Fibroblast of skin of abdomen (primary cell): ENCODE measurements at regions not wholly inside any gene's neighbourhood (a gene's known extent, or its start where the extent isn't known, plus 50 kb on each side); places are given as distances from the start of the nearest gene placed in this dataset.
"Not testable (repeated sequence)": the region's sequence is repeated elsewhere in the genome, so short reads cannot be mapped to it uniquely, and the experiment has no call there.

Experiments used
- DNase-seq: peaks from one replicate; pipeline ENCODE4 v3.0.0-alpha.2; 2013

- not testable (repeated sequence) for DNase-seq
Observed at GRCh38 chr3:124646186-124646585, 84.1 kb upstream of the UMPS start.

- no peak for DNase-seq
Observed at GRCh38 chr3:124648551-124648950, 81.7 kb upstream of the UMPS start.

GRCh38 chr3:124650798-124651197 is 79.5 kb upstream of the UMPS start:
- no peak for DNase-seq

GRCh38 chr3:124651416-124651815 is 78.8 kb upstream of the UMPS start:
- not testable (repeated sequence) for DNase-seq

GRCh38 chr3:124652009-124652408 is 78.2 kb upstream of the UMPS start:
- no peak for DNase-seq

- DNase-seq, result no peak
Observed at GRCh38 chr3:124653071-124653796, 77.0 kb upstream of the UMPS start.

- no peak for DNase-seq
Observed at GRCh38 chr3:124653797-124654469, 76.3 kb upstream of the UMPS start.

GRCh38 chr3:124654470-124654845 is 75.8 kb upstream of the UMPS start:
- DNase-seq, result no peak

GRCh38 chr3:124656531-124656930 is 73.7 kb upstream of the UMPS start:
- DNase-seq, result no peak

- DNase-seq, result no peak
Observed at GRCh38 chr3:124657138-124657537, 73.1 kb upstream of the UMPS start.

- no peak for DNase-seq
Observed at GRCh38 chr3:124658270-124658669, 72.0 kb upstream of the UMPS start.

GRCh38 chr3:124659175-124659574 is 71.1 kb upstream of the UMPS start:
- DNase-seq, result no peak

- DNase-seq, result no peak
Observed at GRCh38 chr3:124660599-124660998, 69.7 kb upstream of the UMPS start.

GRCh38 chr3:124663690-124664089 is 66.6 kb upstream of the UMPS start:
- DNase-seq, result peak; percentile 45

- no peak for DNase-seq
Observed at GRCh38 chr3:124664804-124665203, 65.4 kb upstream of the UMPS start.

- no peak for DNase-seq
Observed at GRCh38 chr3:124666067-124666466, 64.2 kb upstream of the UMPS start.

GRCh38 chr3:124669470-124669869 is 60.8 kb upstream of the UMPS start:
- DNase-seq, result peak; percentile 72

- DNase-seq, result no peak
Observed at GRCh38 chr3:124671106-124671505, 59.1 kb upstream of the UMPS start.

GRCh38 chr3:124674336-124674735 is 55.9 kb upstream of the UMPS start:
- no peak for DNase-seq

- DNase-seq, result no peak
Observed at GRCh38 chr3:124676236-124676635, 54.0 kb upstream of the UMPS start.

- DNase-seq, result no peak
Observed at GRCh38 chr3:124679048-124679638, 51.1 kb upstream of the UMPS start.
